B cell (primary cell): ENCODE measurements at regions not wholly inside any gene's neighbourhood (a gene's known extent, or its start where the extent isn't known, plus 50 kb on each side); places are given as distances from the start of the nearest gene placed in this dataset.

Source experiments
- EZH2 ChIP-seq: IDR thresholded peaks from 2 replicates; pipeline ENCODE4 v1.6.1; 2012; ENCODE audit warnings: borderline replicate concordance, low read depth, mild to moderate bottlenecking, moderate library complexity, low read length; ENCODE audit not compliant: insufficient read depth, poor library complexity, severe bottlenecking
- TF ChIP-seq, protein P1 (sequence below): fragments of 200-600 bp; IDR thresholded peaks from one replicate; pipeline ENCODE4 v1.8.0; 2022; ENCODE audit warnings: antibody characterized with exemption, mild to moderate bottlenecking

DNA sequence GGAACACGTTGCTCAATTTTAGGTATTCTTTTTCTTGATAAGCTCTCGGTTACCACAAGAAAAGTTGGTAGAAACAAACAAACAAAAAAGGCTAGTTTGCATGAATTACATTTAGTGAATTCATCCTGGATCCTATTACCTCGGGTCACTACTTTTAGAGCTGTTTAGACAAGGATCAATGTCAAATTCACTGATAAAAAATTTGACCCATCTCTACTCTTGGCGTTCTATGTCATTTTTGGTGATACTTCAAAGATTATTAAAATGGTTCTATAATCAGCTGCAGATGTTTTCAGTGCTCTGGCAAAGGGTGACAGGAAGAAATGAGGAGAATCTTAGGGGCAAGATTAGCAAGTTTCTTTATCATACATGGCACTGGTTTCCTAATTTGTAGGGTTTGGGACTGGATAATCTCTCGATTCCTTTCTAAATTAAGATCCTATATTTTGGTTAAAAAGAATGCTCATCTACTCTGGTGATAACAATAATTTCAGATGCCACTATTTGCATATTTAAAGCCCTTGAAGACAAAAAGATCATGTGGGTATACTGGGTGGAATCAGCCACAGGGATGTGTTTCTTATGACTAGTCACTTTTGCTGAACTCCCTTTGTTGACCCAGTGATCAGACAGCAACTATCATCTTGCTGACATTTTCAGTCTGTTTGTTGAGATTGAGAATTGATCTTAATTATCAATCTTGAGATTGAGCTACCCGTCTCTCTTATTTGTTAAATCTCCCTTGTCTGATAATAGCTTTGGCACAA lies 442.9 kb downstream of the AASDHPPT start:
- TF ChIP-seq, protein P1, sequence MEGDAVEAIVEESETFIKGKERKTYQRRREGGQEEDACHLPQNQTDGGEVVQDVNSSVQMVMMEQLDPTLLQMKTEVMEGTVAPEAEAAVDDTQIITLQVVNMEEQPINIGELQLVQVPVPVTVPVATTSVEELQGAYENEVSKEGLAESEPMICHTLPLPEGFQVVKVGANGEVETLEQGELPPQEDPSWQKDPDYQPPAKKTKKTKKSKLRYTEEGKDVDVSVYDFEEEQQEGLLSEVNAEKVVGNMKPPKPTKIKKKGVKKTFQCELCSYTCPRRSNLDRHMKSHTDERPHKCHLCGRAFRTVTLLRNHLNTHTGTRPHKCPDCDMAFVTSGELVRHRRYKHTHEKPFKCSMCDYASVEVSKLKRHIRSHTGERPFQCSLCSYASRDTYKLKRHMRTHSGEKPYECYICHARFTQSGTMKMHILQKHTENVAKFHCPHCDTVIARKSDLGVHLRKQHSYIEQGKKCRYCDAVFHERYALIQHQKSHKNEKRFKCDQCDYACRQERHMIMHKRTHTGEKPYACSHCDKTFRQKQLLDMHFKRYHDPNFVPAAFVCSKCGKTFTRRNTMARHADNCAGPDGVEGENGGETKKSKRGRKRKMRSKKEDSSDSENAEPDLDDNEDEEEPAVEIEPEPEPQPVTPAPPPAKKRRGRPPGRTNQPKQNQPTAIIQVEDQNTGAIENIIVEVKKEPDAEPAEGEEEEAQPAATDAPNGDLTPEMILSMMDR = no peak
- no peak for TF ChIP-seq EZH2
